NCI-H1930 (cell line): ENCODE measurements at regions not wholly inside any gene's neighbourhood (a gene's known extent, or its start where the extent isn't known, plus 50 kb on each side); places are given as distances from the start of the nearest gene placed in this dataset.
"Not testable (repeated sequence)": the region's sequence is repeated elsewhere in the genome, so short reads cannot be mapped to it uniquely, and the experiment has no call there.

ENCODE experiments used
- DNase-seq, 2 experiments: peaks; one replicate each; lab custom pipeline; 2025; lab: John Stamatoyannopoulos, UW

DNA sequence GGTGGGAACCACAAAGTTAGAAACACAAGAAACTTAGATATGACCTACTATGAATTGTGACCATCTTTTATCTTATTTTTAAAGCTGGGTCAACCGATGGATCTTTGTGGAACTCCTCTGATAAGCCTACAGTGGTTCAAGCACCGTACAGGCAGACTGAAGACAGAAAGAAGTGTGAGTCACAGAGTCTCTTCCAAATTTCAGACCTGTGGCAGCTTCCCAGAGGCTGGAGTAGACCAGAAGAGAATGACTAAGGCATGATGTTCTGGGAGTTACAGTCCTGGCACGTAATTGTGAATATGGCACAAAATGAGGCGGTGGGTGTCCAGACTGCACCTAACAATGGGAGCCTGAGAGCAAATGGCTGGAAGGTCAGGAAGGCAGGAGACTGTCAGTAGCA, 70.0 kb downstream of the LMO4 start:
- no peak for DNase-seq

DNA sequence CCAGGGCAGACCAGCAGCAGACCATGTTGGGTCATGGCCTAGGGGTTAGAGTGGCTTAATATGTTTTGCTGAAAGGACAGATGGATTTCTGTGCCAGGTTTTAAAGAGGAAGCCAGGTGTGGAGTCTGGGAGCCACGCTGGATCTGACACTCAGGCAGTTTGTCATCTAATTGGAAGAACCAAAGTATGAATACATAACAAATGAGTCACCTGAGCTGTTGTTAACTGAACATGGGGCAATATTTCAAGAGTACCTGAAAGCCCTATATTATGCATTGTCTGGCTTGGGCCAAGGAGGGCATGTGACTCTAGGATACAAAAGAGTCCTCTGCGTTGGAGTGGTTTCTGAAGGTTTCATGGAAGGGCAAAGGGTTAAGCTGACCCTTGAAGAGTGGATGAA, 70.6 kb downstream of the LMO4 start:
- no peak for DNase-seq

DNA sequence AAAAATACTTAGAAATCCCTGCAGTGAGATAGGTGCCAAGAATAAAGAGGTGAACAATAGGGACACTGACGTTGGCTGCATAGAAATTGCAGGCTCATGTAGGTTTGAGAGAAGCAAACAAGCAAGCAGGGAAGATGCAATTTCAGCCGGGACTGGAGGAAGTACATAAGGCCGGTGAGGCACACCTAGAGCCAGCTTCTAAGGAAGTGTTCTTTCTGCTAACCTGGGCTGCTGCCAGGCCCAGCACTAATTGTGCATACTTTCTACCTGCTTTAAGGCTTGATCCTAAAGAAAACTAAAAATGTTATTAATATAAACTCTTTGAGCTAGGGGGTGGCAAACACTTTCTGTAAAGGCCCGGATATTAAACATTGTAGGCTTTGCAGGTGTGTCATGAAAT, 71.0 kb downstream of the LMO4 start:
- no peak for DNase-seq

DNA sequence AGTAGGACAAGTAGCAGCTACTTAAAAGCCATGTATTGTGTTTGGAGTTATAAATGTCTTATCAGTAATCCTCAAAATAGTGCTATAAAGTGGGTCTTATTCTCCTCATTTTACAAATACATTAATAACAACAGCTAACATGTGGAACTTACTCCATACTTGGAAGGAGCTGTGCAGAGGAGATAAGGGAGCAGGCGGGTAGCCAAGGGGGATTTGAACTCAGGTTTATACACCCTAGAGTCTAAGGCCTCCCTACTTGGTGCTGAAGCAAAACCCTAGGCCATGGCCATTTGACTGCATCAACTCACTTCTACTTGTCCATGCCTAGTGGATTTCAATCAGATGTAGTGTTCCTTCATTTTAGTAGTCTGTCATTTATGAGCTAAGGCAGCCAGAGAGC, 72.1 kb downstream of the LMO4 start:
- DNase-seq = no peak

- DNase-seq = no peak
Observed at GRCh38 chr1:87402241-87403002, 73.7 kb downstream of the LMO4 start.

- no peak for DNase-seq
Observed at GRCh38 chr1:87403061-87403820, 74.6 kb downstream of the LMO4 start.

- DNase-seq = no peak
Observed at GRCh38 chr1:87404296-87404695, 75.6 kb downstream of the LMO4 start.

DNA sequence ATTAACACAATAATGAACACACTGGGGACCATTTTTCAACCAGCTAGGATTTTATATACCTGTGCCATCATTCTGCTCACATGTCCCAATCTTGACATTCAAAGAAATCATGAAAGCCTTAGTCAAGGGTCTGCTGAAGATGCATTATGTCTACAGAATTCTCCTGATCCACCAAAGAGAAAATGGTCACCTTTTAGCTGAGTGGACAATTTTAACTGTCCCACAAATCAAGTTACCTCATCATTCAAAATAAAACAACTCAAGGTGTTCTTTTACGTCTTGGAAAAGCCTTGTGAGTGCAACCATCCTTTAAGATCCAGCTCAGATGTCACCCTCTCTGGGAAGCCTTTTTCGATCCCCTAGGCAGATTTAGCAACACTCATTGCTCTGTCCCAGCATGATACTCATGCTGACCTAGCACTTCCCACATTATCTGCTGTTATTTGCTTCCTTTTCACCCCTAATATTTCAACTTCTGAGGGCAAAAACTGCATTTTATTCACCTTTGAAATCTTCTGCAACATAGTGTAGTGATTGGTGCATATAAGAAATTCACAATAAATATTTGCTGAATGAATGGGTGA, 80.1 kb downstream of the LMO4 start:
- no peak for DNase-seq

DNA sequence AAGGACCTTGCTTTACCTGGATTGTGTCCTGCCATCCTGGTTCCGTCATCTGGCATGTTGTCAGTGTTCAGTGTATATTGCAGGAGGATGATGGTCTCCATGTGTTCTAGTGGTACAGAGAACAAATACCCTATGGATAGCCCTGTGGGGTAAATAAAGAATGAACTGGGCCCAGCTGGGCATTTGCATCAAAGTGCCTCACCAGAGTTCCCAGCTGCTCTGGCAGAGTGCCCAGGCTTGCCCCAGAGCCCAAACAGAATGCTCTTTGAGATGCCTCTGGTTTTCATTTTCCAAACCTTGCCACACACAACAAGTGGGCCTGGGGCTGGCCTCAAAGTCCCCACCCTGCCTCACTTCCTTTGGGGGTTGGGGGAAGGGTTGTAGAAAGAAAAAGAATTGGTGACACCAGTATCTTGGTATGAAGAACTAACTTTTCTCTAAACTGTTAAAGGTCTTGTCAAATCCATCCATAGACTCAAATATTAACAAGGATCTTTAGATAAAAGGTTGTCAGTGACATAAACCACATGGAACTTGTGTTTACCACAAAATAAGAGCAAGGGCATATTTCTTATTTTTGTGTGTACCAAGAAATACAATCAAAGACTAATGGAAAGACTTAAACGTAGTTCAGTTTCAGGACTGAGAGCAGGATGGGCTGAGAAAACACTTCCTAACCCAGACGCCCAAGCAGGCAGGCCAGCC, 82.2 kb downstream of the LMO4 start:
- no peak for DNase-seq

- not testable (repeated sequence) for DNase-seq
Observed at GRCh38 chr1:87413846-87414245, 85.2 kb downstream of the LMO4 start.

- DNase-seq = no peak
Observed at GRCh38 chr1:87418048-87418447, 89.4 kb downstream of the LMO4 start.

DNA sequence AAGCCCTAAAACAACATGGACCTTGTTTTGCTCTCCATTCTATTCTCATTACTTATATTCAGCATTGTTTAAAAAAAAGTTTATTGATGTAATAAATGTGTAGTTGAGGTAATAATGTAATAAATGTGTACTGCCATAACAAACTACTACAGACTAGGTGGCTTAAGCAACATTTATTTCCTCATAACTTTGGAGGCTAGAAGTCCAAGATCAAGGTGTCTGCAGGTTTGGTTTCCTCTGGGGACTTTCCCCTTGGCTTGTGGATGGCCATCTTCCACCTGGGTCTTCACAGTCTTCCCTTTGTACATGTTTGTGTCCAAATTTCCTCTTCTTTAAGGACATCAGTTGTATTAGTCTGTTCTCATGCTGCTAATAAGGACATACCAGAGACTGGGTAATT, 93.1 kb downstream of the LMO4 start:
- DNase-seq = no peak

DNA sequence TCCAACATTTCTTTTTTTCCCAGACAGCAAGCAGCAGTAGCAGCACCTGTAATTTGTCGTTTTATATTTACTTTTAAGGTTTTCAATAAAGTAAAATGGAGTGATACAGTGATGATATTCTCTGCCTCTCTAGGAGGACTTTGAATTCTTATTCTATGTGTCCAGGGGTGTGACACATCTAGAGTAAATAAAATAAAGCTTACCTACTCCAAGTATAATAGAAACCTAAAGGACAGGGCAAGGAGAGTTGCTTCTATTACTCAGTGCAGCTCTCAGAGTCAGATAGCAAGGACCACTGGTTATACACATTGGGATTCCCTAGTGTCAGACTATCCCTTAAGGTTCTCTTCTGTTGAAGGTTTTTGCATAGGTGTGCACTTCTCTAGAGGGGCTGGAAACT, 95.9 kb downstream of the LMO4 start:
- DNase-seq = no peak

DNA sequence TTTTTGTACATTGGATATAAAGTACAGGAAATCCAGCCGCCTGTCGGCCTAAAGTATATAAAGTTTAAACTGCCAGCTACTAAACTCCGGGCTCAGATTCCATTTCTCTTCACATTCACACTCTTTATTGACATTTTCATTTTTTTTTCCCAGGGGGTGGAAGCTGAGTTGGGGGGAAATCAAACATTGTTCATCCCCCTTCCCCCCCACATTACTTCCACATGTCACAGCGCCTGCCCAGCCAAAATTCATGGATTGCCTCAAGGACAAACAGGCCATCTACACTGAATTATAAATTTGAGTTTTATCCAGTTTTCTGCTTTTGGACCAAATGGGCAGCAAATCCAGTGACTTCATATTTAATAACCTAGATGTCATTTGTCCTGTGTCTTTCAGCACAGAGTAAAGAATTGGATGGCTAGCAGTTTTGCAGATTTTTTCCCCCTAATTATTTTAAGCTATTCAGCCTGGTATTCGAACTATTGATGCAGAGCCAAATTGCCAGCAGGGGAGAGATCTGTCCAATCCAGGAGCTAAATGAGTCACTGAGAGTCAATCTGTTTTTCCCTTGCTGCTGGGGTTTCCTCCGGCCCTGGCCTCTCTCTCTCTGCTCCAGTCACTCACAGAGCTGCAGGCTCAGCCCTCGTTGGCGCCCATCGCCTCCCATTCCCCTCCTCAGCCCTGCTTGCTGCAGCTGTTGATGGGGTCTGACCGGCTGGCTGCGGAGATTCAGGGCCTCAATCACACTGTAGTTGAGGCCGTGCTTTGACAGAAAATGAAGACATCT, 98.0 kb downstream of the LMO4 start:
- DNase-seq = no peak

DNA sequence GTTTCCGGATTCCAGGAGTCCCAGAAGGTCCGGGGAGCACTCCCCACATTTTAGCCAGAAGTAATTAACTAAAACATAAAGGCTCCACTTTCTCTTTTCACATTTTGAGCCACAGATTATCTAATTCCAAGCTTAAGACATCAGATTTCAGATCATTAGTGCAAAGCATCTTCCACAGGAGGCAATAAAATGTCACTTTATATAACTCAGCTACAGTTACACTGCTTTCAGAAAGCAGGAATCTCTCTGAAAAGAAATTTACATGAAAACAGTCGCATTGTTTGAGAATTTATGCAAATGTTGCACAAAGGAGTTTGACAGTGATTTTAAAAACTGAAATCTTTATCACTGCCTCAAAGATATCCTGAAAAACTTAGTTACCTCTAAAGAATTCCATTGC, 99.7 kb downstream of the LMO4 start:
- no peak for DNase-seq

DNA sequence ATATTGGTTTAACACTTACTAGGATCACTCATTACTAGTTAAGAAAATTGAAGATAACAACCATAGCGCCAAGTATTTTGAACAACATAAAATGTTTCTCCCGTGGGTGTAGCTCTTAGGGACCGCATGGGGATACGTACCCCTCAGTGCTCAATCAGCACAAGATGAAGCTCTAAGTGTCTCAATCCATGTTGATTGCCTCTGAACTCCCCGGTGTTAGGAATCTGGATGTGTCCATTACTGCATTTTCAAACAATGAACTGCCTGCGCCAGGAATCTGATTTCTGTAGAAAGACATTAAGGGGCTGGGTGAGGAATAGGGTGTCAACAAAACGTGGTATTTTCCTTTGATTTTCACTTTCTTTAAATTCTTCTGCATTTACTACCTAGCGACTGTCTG, 100.2 kb downstream of the LMO4 start:
- DNase-seq = no peak

DNA sequence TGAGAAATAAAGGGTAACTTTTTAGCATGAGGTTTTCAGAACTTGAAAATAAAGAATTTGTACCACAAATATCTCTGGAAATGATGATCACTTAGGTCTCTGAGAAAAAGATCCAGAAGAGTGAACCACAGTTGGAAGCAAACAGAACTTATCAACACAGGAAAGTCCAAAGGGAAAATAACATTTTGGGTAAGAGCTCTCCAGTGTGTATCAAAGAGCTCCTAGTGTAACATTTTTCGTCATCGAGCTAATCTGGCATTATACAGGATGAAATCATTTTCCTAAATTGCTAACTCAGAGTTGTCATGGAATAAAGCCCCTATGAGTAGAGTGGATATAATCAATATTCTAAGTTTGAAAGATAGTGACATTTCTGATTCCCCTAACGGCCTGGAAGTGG, 104.0 kb downstream of the LMO4 start:
- no peak for DNase-seq

DNA sequence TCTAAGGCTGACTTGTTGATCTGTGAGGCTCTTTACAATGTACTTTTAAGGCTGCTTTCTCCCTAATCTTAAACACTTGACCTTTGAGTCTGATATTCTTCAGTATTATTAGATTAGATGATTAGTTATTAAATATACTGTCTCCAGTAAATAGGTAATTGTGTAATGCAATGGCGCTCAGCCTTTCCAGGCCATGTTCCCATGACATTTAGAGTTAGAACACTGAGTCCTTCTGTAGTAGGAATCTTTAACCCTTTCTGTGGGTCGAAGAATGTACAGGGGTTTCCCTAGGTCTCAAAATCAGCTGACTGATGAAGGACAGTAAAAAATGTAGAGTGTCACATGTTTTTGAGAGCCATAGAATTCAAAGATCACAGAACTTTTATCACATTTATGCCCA, 104.4 kb downstream of the LMO4 start:
- not testable (repeated sequence) for DNase-seq

GRCh38 chr1:87435484-87435883, 106.8 kb downstream of the LMO4 start:
- no peak for DNase-seq

DNA sequence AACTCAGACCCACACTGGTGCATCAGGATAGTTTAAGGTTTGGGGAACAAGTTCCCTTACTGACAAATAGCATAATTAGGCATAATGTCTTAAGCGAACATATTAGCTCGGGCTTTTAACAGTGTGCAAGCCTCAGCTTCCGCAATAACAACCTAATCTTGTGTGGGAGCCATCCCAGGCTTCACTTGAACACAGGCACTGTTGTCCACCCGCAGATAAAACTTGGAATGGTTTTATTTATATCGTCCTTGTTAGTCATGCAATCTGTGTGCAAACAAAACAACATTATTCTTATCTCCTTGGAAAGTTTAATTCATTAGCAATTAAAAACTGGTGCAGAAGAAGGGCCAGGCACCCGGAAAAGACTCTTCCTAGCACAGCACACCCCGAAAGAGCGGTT, 107.4 kb downstream of the LMO4 start:
- DNase-seq = not testable (repeated sequence)

DNA sequence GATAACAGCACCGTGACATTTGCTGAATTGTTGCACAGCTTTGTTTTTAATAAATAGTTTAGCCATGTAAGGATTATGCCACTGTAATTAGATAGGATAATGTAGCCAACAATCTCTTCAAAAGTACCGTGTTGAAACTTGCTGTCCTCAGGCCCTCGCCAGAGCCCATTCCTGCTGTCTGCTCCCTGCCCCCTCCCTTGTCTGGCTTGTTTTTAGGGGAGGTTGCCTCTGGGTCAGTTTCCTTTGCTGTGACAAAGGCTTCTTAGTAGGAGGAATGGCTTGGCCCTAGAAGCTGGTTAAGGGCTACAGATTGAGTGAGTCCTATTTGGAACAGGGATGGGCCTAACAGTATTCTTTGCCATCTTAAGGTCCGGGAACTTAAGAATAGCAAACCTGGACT, 107.9 kb downstream of the LMO4 start:
- no peak for DNase-seq
